ENCODE measurements at regions not wholly inside any gene's neighbourhood (a gene's known extent, or its start where the extent isn't known, plus 50 kb on each side); places are given as distances from the start of the nearest gene placed in this dataset.
A peak's percentile ranks its signal among the peaks of the same experiment; 100 is the strongest.

- DNase-seq (ENCODE audit: low read depth in 3 of 3, low spot score in 2 of 3), result no peak
These were observed 163.4 kb downstream of the ICE1 start for GRCh38 chr5:5585751-5586341.

GRCh38 chr5:5584751-5585150 lies 162.3 kb downstream of the ICE1 start:
- DNase-seq (ENCODE audit: low read depth in 3 of 3, low spot score in 2 of 3), result no peak

- DNase-seq (ENCODE audit: low read depth in 3 of 3, low spot score in 2 of 3), result no peak
These were observed 161.8 kb downstream of the ICE1 start for GRCh38 chr5:5584236-5584745.

GRCh38 chr5:5583832-5584231 lies 161.4 kb downstream of the ICE1 start:
- DNase-seq (ENCODE audit: low read depth in 3 of 3, low spot score in 2 of 3), result no peak

- no peak for DNase-seq (ENCODE audit: low read depth in 3 of 3, low spot score in 2 of 3)
These were observed 160.7 kb downstream of the ICE1 start for GRCh38 chr5:5583023-5583765.

GRCh38 chr5:5581080-5581479 lies 158.6 kb downstream of the ICE1 start:
- DNase-seq (ENCODE audit: low read depth in 3 of 3, low spot score in 2 of 3), result no peak

- DNase-seq (ENCODE audit: low read depth in 3 of 3, low spot score in 2 of 3), result no peak
These were observed 154.3 kb downstream of the ICE1 start for GRCh38 chr5:5576744-5577143.

GRCh38 chr5:5575461-5575860 lies 153.0 kb downstream of the ICE1 start:
- no peak for DNase-seq (ENCODE audit: low read depth in 3 of 3, low spot score in 2 of 3)

GRCh38 chr5:5573798-5574380 lies 151.4 kb downstream of the ICE1 start:
- no peak for DNase-seq (ENCODE audit: low read depth in 3 of 3, low spot score in 2 of 3)

- DNase-seq (ENCODE audit: low read depth in 3 of 3, low spot score in 2 of 3), result no peak
These were observed 150.7 kb downstream of the ICE1 start for GRCh38 chr5:5572976-5573797.

GRCh38 chr5:5572010-5572865 lies 149.8 kb downstream of the ICE1 start:
- peak in 2 of 3 donors; percentile 51 to 61 for DNase-seq (ENCODE audit: low read depth in 3 of 3, low spot score in 2 of 3)

GRCh38 chr5:5570646-5571045 lies 148.2 kb downstream of the ICE1 start:
- no peak for DNase-seq (ENCODE audit: low read depth in 3 of 3, low spot score in 2 of 3)

GRCh38 chr5:5564898-5565297 lies 142.4 kb downstream of the ICE1 start:
- no peak for DNase-seq (ENCODE audit: low read depth in 3 of 3, low spot score in 2 of 3)

- DNase-seq (ENCODE audit: low read depth in 3 of 3, low spot score in 2 of 3), result no peak
These were observed 137.5 kb downstream of the ICE1 start for GRCh38 chr5:5560016-5560415.

- DNase-seq (ENCODE audit: low read depth in 3 of 3, low spot score in 2 of 3), result no peak
These were observed 136.4 kb downstream of the ICE1 start for GRCh38 chr5:5558638-5559527.

- no peak for DNase-seq (ENCODE audit: low read depth in 3 of 3, low spot score in 2 of 3)
These were observed 135.6 kb downstream of the ICE1 start for GRCh38 chr5:5558102-5558501.

- no peak for DNase-seq (ENCODE audit: low read depth in 3 of 3, low spot score in 2 of 3)
These were observed 129.0 kb downstream of the ICE1 start for GRCh38 chr5:5551499-5551898.

GRCh38 chr5:5546408-5546807 lies 123.9 kb downstream of the ICE1 start:
- no peak for DNase-seq (ENCODE audit: low read depth in 3 of 3, low spot score in 2 of 3)

- no peak for DNase-seq (ENCODE audit: low read depth in 3 of 3, low spot score in 2 of 3)
These were observed 121.7 kb downstream of the ICE1 start for GRCh38 chr5:5544094-5544663.
